ENCODE measurements at regions not wholly inside any gene's neighbourhood (a gene's known extent, or its start where the extent isn't known, plus 50 kb on each side); places are given as distances from the start of the nearest gene placed in this dataset.

DNA sequence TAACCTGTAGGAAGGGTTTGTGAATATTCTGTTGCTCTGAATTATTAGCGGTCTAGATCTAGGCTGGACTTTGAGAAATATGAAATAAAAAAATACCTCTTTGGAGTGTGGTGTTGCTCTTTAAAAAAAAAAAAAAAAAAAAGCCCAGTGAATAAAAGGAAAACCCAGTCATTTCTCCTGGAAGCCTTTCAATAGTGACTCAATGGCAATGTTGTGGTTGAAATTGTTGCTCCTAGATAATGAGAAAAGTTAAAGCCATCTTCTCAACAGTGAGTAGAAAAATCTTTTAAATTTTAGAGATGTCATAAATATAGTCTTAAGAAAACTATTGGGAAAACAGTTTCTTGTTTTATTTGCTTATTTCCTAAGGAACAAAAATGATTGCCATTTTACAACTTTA is 135.3 kb downstream of the RFC3 start:
- TF ChIP-seq, protein P1, sequence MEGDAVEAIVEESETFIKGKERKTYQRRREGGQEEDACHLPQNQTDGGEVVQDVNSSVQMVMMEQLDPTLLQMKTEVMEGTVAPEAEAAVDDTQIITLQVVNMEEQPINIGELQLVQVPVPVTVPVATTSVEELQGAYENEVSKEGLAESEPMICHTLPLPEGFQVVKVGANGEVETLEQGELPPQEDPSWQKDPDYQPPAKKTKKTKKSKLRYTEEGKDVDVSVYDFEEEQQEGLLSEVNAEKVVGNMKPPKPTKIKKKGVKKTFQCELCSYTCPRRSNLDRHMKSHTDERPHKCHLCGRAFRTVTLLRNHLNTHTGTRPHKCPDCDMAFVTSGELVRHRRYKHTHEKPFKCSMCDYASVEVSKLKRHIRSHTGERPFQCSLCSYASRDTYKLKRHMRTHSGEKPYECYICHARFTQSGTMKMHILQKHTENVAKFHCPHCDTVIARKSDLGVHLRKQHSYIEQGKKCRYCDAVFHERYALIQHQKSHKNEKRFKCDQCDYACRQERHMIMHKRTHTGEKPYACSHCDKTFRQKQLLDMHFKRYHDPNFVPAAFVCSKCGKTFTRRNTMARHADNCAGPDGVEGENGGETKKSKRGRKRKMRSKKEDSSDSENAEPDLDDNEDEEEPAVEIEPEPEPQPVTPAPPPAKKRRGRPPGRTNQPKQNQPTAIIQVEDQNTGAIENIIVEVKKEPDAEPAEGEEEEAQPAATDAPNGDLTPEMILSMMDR (IDR thresholded peaks at IDR 0.05) = no peak
- no peak for TF ChIP-seq POLR2AphosphoS5 (IDR thresholded peaks at IDR 0.05)

Measured in gastroesophageal sphincter (tissue), 3 donors.